ENCODE measurements at regions not wholly inside any gene's neighbourhood (a gene's known extent, or its start where the extent isn't known, plus 50 kb on each side); places are given as distances from the start of the nearest gene placed in this dataset.

DNA sequence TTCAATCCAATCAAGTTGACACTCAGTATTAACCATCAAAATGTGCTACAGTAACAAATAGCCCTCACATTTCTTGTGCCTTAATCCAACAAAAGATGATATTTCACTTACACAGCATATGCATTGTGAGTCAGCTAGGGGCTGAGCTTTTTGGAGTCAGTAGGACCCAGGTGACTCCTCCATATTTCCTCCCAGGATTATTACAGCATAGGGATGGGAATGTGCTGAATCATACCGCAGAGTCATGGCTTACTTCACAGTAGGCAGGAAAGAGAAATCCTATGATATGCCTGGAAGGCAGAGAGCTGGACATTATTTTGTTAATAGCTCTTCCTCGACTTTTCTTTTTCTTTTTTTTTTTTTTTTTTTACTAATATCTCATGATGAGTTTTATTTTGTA lies 153.3 kb downstream of the TMEM182 start:
- ATAC-seq = no peak
- H3K36me3 Mint-ChIP-seq (ENCODE audit: low read depth) = no peaks in the 10 kb centered on the region
- ChIA-PET POLR2A (no interaction called here), CTCF (no interaction called here)
- H3K27me3 Mint-ChIP-seq (ENCODE audit: low read depth) = no peaks in the 10 kb centered on the region
- peaks cover 14% of the 10 kb centered on the region for H3K9me3 Mint-ChIP-seq (ENCODE audit: insufficient read depth)
- H3K4me1 Mint-ChIP-seq (ENCODE audit: low read depth) = no peaks in the 10 kb centered on the region
- DNase-seq = no peak
- H3K4me3 Mint-ChIP-seq = no peak overlapping the region
- H3K27ac Mint-ChIP-seq = no peak overlapping the region

DNA sequence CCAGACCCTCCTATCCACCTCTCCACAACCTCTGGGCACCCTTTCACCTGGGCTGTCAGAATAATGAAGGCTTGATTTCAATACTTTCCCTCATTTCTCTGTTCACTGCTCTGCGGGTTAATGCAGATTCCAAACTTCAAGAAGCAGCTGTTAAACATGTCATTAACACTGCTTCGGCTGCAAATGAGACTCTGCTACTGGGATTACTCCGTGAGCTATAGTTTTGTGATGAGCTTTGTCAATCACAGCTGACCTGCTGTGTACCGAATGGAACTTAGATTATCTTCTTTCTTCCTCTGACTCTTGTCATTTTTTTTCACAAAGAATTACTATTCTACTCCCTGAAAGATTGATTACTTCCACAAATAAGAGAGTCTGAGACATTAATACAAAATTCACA lies 160.5 kb downstream of the TMEM182 start:
- ChIA-PET CTCF (no interaction called here), POLR2A (no interaction called here)
- no peaks in the 10 kb centered on the region for H3K36me3 Mint-ChIP-seq (ENCODE audit: low read depth)
- ATAC-seq (no peak), DNase-seq (no peak)
- H3K4me1 Mint-ChIP-seq (ENCODE audit: low read depth) = no peaks in the 10 kb centered on the region
- H3K9me3 Mint-ChIP-seq (ENCODE audit: insufficient read depth) = peaks cover 7% of the 10 kb centered on the region
- no peak overlapping the region for H3K4me3 Mint-ChIP-seq
- H3K27ac Mint-ChIP-seq = no peak overlapping the region
- no peaks in the 10 kb centered on the region for H3K27me3 Mint-ChIP-seq (ENCODE audit: low read depth)

DNA sequence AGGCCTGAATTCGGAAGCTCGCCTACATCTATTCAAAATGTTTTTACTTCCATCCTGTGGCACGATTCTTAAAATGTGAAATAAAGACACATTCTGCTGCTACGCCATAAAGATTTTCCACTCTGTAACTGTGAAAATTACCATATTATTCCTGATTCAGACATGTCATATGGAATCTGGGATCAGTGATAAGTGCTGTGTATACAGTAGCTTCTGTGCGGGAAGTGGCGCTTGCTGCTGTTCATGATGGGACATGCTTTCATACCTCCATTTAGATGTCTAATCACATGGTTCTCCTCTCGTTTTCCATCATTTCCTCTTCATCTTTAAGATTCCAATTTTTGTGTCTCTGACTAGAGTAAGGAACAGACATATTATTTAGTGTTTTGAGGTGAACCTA lies 163.2 kb downstream of the TMEM182 start:
- no peak for DNase-seq
- Mint-ChIP-seq H3K36me3 (ENCODE audit: low read depth) (no peaks in the 10 kb centered on the region), H3K4me3 (no peak overlapping the region), H3K4me1 (ENCODE audit: low read depth) (no peaks in the 10 kb centered on the region), H3K27ac (no peak overlapping the region), H3K9me3 (ENCODE audit: insufficient read depth) (no peaks in the 10 kb centered on the region), H3K27me3 (ENCODE audit: low read depth) (no peaks in the 10 kb centered on the region)
- POLR2A ChIA-PET = no interaction called here
- CTCF ChIA-PET = no interaction called here
- no peak for ATAC-seq

- DNase-seq (no peak), ATAC-seq (no peak)
- ChIA-PET CTCF (no interaction called here), POLR2A (no interaction called here)
- Mint-ChIP-seq H3K36me3 (ENCODE audit: low read depth) (no peaks in the 10 kb centered on the region), H3K27ac (no peak overlapping the region), H3K27me3 (ENCODE audit: low read depth) (no peaks in the 10 kb centered on the region), H3K4me1 (ENCODE audit: low read depth) (no peaks in the 10 kb centered on the region), H3K4me3 (no peak overlapping the region), H3K9me3 (ENCODE audit: insufficient read depth) (no peaks in the 10 kb centered on the region)
Measured at GRCh38 chr2:102927854-102928267, 166.0 kb downstream of the TMEM182 start.

DNA sequence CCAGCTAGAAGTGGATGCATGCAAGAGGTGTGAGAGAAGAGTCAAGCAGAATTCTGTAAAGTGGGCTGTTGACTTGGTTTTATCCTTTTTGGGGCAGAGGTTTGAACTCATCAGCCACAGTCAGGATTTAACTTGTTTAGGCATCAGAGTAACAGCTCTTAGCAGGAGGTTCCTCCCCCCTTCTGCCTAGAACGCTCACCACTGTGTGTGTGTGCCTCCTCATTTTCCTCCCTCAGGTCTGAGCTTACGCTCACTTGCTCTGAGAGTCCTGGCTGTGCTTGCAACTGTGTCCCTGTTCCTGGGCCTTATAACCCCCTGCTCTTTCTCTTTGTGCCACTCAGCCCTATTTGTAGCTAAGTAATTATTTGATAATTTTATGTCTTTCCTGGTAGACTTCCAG lies 167.9 kb downstream of the TMEM182 start:
- Mint-ChIP-seq H3K27ac (no peak overlapping the region), H3K9me3 (ENCODE audit: insufficient read depth) (no peaks in the 10 kb centered on the region), H3K36me3 (ENCODE audit: low read depth) (no peaks in the 10 kb centered on the region), H3K27me3 (ENCODE audit: low read depth) (no peaks in the 10 kb centered on the region), H3K4me1 (ENCODE audit: low read depth) (no peaks in the 10 kb centered on the region), H3K4me3 (no peak overlapping the region)
- ChIA-PET POLR2A (interaction anchor here (0.6 kb wide), 1 partner anchor 1867 kb away, joined by 3 read pairs; no protein-coding TSS in a partner anchor), CTCF (no interaction called here)
- ATAC-seq (no peak), DNase-seq (no peak)

- DNase-seq = no peak
- Mint-ChIP-seq H3K4me3 (no peak overlapping the region), H3K9me3 (ENCODE audit: insufficient read depth) (no peaks in the 10 kb centered on the region), H3K36me3 (ENCODE audit: low read depth) (no peaks in the 10 kb centered on the region), H3K4me1 (ENCODE audit: low read depth) (no peaks in the 10 kb centered on the region), H3K27ac (no peak overlapping the region), H3K27me3 (ENCODE audit: low read depth) (no peaks in the 10 kb centered on the region)
- POLR2A ChIA-PET = no interaction called here
- CTCF ChIA-PET = no interaction called here
- no peak for ATAC-seq
Measured at GRCh38 chr2:102932501-102932900, 170.7 kb downstream of the TMEM182 start.

GRCh38 chr2:102939207-102939606 lies 177.4 kb downstream of the TMEM182 start:
- H3K27me3 Mint-ChIP-seq (ENCODE audit: low read depth) = no peaks in the 10 kb centered on the region
- H3K9me3 Mint-ChIP-seq (ENCODE audit: insufficient read depth) = no peaks in the 10 kb centered on the region
- ChIA-PET CTCF (no interaction called here), POLR2A (no interaction called here)
- H3K4me3 Mint-ChIP-seq = no peak overlapping the region
- no peak overlapping the region for H3K27ac Mint-ChIP-seq
- DNase-seq (no peak), ATAC-seq (no peak)
- H3K36me3 Mint-ChIP-seq (ENCODE audit: low read depth) = no peaks in the 10 kb centered on the region
- H3K4me1 Mint-ChIP-seq (ENCODE audit: low read depth) = no peaks in the 10 kb centered on the region

DNA sequence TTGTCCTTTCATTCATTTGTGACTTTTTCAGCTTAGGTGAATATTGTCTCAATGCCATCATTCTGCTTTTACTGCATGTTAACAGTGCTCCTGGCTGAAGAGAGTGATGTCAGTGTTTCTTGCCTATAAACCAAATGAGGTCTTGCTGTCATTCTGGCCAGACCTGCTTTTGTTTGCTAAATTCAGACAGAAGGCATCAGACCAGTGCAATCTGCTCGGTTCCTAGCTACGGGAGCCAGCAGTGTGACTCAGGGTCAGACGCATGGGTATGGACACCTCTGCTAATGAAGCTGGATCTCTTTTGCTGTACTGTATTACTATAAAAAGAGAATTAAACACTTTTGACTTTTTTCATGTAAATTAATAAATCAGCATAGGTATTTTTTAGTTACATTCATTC lies 178.9 kb downstream of the TMEM182 start:
- Mint-ChIP-seq H3K36me3 (ENCODE audit: low read depth) (no peaks in the 10 kb centered on the region), H3K27me3 (ENCODE audit: low read depth) (no peaks in the 10 kb centered on the region), H3K27ac (no peak overlapping the region), H3K4me1 (ENCODE audit: low read depth) (no peaks in the 10 kb centered on the region), H3K4me3 (no peak overlapping the region), H3K9me3 (ENCODE audit: insufficient read depth) (no peaks in the 10 kb centered on the region)
- POLR2A ChIA-PET = no interaction called here
- DNase-seq = no peak
- no peak for ATAC-seq
- CTCF ChIA-PET = no interaction called here

DNA sequence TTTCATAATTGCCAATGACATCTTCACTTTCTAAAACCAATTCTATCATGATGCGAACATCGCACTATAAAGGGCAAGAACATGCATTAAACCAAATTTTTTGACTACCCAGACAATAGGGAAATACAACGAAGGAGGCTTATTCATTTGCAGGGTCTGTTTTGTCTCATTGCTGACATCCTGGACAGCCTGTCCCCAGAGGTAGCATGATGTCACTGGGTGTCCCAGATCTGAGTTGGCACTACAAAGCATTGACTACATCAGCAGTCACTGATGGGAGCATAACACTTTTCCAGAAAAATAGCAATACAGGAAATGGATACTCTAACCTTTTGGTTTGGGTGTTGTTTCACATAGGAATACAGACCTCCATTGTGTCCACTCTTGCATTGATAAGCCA lies 180.3 kb downstream of the TMEM182 start:
- Mint-ChIP-seq H3K27ac (no peak overlapping the region), H3K27me3 (ENCODE audit: low read depth) (no peaks in the 10 kb centered on the region), H3K4me3 (no peak overlapping the region), H3K9me3 (ENCODE audit: insufficient read depth) (no peaks in the 10 kb centered on the region), H3K36me3 (ENCODE audit: low read depth) (no peaks in the 10 kb centered on the region), H3K4me1 (ENCODE audit: low read depth) (no peaks in the 10 kb centered on the region)
- DNase-seq = no peak
- ATAC-seq = no peak
- ChIA-PET CTCF (no interaction called here), POLR2A (no interaction called here)

DNA sequence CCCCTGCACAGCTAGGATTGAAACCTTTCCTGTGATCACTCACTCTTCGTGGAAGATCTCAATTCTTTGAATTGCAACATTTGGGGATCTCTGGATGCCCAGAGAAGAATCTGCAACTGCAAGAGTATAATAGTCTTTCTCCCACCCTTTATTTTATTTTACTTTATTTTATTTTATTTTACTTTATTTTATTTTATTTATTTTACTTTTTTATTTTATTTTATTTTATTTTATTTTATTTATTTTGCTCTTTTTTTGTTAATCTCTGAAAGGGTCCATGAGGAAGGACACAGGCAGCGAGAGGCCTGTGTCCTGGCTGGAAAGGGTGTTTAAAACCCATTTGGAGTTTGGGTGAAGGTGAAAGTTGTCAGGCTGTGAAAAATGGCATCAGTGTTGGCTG lies 181.4 kb downstream of the TMEM182 start:
- Mint-ChIP-seq H3K4me1 (ENCODE audit: low read depth) (no peaks in the 10 kb centered on the region), H3K27ac (no peak overlapping the region), H3K36me3 (ENCODE audit: low read depth) (no peaks in the 10 kb centered on the region), H3K9me3 (ENCODE audit: insufficient read depth) (no peaks in the 10 kb centered on the region), H3K27me3 (ENCODE audit: low read depth) (no peaks in the 10 kb centered on the region), H3K4me3 (no peak overlapping the region)
- ATAC-seq (no peak), DNase-seq (no peak)
- POLR2A ChIA-PET = no interaction called here
- CTCF ChIA-PET = no interaction called here

DNA sequence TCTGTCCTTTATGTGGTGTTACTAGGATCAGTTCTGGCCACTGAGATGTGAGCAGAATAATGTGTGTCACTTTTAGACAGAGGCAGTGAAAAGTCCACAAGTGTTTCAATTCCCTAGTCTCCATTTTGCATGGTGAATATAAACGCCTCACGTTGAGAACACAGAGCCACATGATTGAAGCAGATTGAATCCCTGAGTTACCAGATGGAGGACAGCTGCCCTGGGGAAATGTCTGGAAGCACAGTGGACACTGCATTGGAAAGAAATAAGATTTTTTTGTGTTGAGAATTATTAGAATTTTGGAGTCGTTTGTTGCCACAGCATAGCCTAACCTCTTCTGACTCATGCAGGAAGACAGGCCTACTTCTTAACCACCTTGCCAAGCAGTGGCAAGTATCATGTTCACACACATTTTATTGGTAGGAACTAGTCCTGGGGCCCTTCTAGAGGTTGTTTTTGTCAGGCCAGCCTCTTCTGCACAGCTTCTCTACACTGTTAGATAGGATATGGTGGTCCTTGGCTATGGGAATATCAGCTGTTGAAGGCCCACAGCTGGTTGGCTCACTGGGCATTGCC lies 188.6 kb downstream of the TMEM182 start:
- Mint-ChIP-seq H3K27ac (no peak overlapping the region), H3K9me3 (ENCODE audit: insufficient read depth) (no peaks in the 10 kb centered on the region), H3K4me3 (no peak overlapping the region), H3K36me3 (ENCODE audit: low read depth) (no peaks in the 10 kb centered on the region), H3K4me1 (ENCODE audit: low read depth) (no peaks in the 10 kb centered on the region), H3K27me3 (ENCODE audit: low read depth) (no peaks in the 10 kb centered on the region)
- ATAC-seq (no peak), DNase-seq (no peak)
- ChIA-PET POLR2A (no interaction called here), CTCF (no interaction called here)

GRCh38 chr2:102951249-102951648 lies 189.4 kb downstream of the TMEM182 start:
- Mint-ChIP-seq H3K36me3 (ENCODE audit: low read depth) (no peaks in the 10 kb centered on the region), H3K9me3 (ENCODE audit: insufficient read depth) (no peaks in the 10 kb centered on the region), H3K4me3 (no peak overlapping the region), H3K27me3 (ENCODE audit: low read depth) (no peaks in the 10 kb centered on the region), H3K27ac (no peak overlapping the region), H3K4me1 (ENCODE audit: low read depth) (no peaks in the 10 kb centered on the region)
- ATAC-seq = no peak
- ChIA-PET CTCF (no interaction called here), POLR2A (no interaction called here)
- DNase-seq = no peak

- ChIA-PET CTCF (no interaction called here), POLR2A (no interaction called here)
- Mint-ChIP-seq H3K9me3 (ENCODE audit: insufficient read depth) (no peaks in the 10 kb centered on the region), H3K4me3 (no peak overlapping the region), H3K27ac (no peak overlapping the region), H3K4me1 (ENCODE audit: low read depth) (no peaks in the 10 kb centered on the region), H3K36me3 (ENCODE audit: low read depth) (no peaks in the 10 kb centered on the region), H3K27me3 (ENCODE audit: low read depth) (no peaks in the 10 kb centered on the region)
- no peak for ATAC-seq
- no peak for DNase-seq
Measured at GRCh38 chr2:102967451-102967850, 205.6 kb downstream of the TMEM182 start.
